Memory B cell (primary cell): ENCODE measurements at regions not wholly inside any gene's neighbourhood (a gene's known extent, or its start where the extent isn't known, plus 50 kb on each side); places are given as distances from the start of the nearest gene placed in this dataset.

Source experiments
- ATAC-seq: fragments of 150-1000 bp; cut with Tn5 transposase; 2 replicates; pipeline ENCODE4 v1.10.0; 2021; ENCODE audit warnings: low read depth, mild to moderate bottlenecking, moderate library complexity
- DNase-seq, 2 donors: peaks; one replicate each; pipeline ENCODE4 v3.0.0; 2022; ENCODE audit warnings: low spot score in 2 of 2
- H3K27ac Mint-ChIP-seq: one replicate; pipeline ENCODE4 v1.8.0; 2022; ENCODE audit warnings: mild to moderate bottlenecking, moderate library complexity, mixed read lengths
- H3K27me3 Mint-ChIP-seq: one replicate; pipeline ENCODE4 v1.8.0; 2022; ENCODE audit warnings: mixed read lengths
- H3K36me3 Mint-ChIP-seq: one replicate; pipeline ENCODE4 v1.8.0; 2022; ENCODE audit warnings: mild to moderate bottlenecking, mixed read lengths
- H3K4me1 Mint-ChIP-seq: one replicate; pipeline ENCODE4 v1.8.0; 2022; ENCODE audit warnings: mixed read lengths
- H3K4me3 Mint-ChIP-seq: one replicate; pipeline ENCODE4 v1.8.0; 2022; ENCODE audit warnings: mild to moderate bottlenecking, moderate library complexity, mixed read lengths
- H3K9me3 Mint-ChIP-seq: one replicate; pipeline ENCODE4 v1.8.0; 2022; ENCODE audit warnings: mixed read lengths

- Mint-ChIP-seq H3K9me3 (peaks cover 4% of the 10 kb centered on the region), H3K4me1 (no peaks in the 10 kb centered on the region), H3K4me3 (no peak overlapping the region), H3K36me3 (no peaks in the 10 kb centered on the region), H3K27me3 (no peaks in the 10 kb centered on the region), H3K27ac (no peak overlapping the region)
- DNase-seq (no peak), ATAC-seq (no peak)
Measured at GRCh38 chr18:27244259-27244658, 59.2 kb upstream of the CHST9 start.

GRCh38 chr18:27242392-27243047, 57.4 kb upstream of the CHST9 start:
- no peak overlapping the region for H3K27ac Mint-ChIP-seq
- no peaks in the 10 kb centered on the region for H3K4me1 Mint-ChIP-seq
- H3K36me3 Mint-ChIP-seq = no peaks in the 10 kb centered on the region
- no peak for ATAC-seq
- H3K9me3 Mint-ChIP-seq = peaks cover 3% of the 10 kb centered on the region
- no peak overlapping the region for H3K4me3 Mint-ChIP-seq
- DNase-seq = no peak
- no peaks in the 10 kb centered on the region for H3K27me3 Mint-ChIP-seq

GRCh38 chr18:27240383-27240782, 55.3 kb upstream of the CHST9 start:
- Mint-ChIP-seq H3K27ac (no peak overlapping the region), H3K36me3 (no peaks in the 10 kb centered on the region), H3K27me3 (no peaks in the 10 kb centered on the region), H3K4me3 (no peak overlapping the region), H3K4me1 (no peaks in the 10 kb centered on the region), H3K9me3 (peaks cover 3% of the 10 kb centered on the region)
- DNase-seq (no peak), ATAC-seq (no peak)

GRCh38 chr18:27239669-27240068, 54.6 kb upstream of the CHST9 start:
- no peak for DNase-seq
- H3K27me3 Mint-ChIP-seq = no peaks in the 10 kb centered on the region
- no peaks in the 10 kb centered on the region for H3K4me1 Mint-ChIP-seq
- no peaks in the 10 kb centered on the region for H3K36me3 Mint-ChIP-seq
- no peak overlapping the region for H3K4me3 Mint-ChIP-seq
- ATAC-seq = no peak
- H3K27ac Mint-ChIP-seq = no peak overlapping the region
- peaks cover 3% of the 10 kb centered on the region for H3K9me3 Mint-ChIP-seq

- H3K9me3 Mint-ChIP-seq = peaks cover 3% of the 10 kb centered on the region
- no peaks in the 10 kb centered on the region for H3K4me1 Mint-ChIP-seq
- DNase-seq (no peak), ATAC-seq (no peak)
- H3K27me3 Mint-ChIP-seq = no peaks in the 10 kb centered on the region
- no peaks in the 10 kb centered on the region for H3K36me3 Mint-ChIP-seq
- no peak overlapping the region for H3K4me3 Mint-ChIP-seq
- no peak overlapping the region for H3K27ac Mint-ChIP-seq
Measured at GRCh38 chr18:27235218-27235870, 50.2 kb upstream of the CHST9 start.
